H1 (cell line): ENCODE measurements at regions not wholly inside any gene's neighbourhood (a gene's known extent, or its start where the extent isn't known, plus 50 kb on each side); places are given as distances from the start of the nearest gene placed in this dataset.

Experiments
- EZH2 ChIP-seq: fragments of 200-600 bp; sonication (generic); IDR thresholded peaks from 2 replicates; pipeline ENCODE4 v1.7.1; 2012; ENCODE audit warnings: low read depth, mild to moderate bottlenecking, moderate library complexity, low read length, inconsistent platforms; ENCODE audit not compliant: severe bottlenecking
- KDM4A ChIP-seq: IDR thresholded peaks from one replicate; pipeline ENCODE4 v1.7.1; 2012; ENCODE audit warnings: low read depth, mild to moderate bottlenecking, moderate library complexity, low read length, inconsistent platforms; ENCODE audit not compliant: severe bottlenecking
- SP2 ChIP-seq: IDR thresholded peaks from 2 replicates; pipeline ENCODE4 v1.6.1; 2012; ENCODE audit warnings: mild to moderate bottlenecking, low read length, inconsistent platforms
- SRF ChIP-seq: IDR thresholded peaks from 2 replicates; pipeline ENCODE4 v1.6.1; 2011; ENCODE audit warnings: mild to moderate bottlenecking, low read depth, low read length, moderate library complexity
- TF ChIP-seq, protein P1 (sequence below): fragments of 300-600 bp; sonication (generic); IDR thresholded peaks from 2 replicates; pipeline ENCODE4 v1.7.1; 2012; ENCODE audit warnings: low read length, moderate library complexity, mild to moderate bottlenecking, inconsistent platforms; ENCODE audit not compliant: insufficient replicate concordance

DNA sequence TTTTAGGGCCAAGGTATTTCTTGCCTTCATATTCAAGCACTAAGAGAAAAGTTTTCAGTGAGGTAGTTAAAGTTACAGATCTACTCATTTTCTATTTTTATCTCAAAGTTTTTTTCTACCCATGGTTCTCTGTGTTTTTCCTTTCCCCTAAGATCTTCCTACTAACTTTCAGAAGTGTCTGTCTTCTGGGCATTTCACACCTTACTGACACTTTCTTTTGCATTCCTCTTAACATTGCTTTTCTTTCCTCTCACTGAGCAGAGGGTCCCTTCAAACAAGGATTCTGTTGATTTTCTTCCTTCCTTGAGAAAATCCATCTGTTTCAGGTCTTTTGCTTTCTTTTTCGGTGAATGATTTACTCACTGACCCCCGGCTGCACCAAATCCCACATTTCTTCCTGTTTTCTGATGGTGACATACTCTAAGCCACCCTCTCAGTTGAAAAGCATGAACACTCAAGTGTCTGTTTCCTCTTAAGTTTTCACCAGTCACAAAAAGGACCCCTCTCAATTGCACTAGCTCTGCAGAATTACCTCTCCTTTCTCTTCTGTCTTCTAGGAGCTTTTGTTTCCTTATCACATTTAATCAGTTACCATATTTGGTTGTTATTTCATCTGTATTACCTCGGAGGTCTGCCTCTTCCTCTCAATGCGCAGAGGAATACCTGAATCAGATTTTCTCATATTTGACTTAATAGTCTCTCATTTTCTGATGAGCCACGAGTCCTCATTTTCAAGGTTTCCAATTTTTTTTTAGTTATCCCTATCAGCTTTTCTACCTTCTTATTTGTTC lies 73.5 kb upstream of the RNF217 start (continued):
- TF ChIP-seq, protein P1, sequence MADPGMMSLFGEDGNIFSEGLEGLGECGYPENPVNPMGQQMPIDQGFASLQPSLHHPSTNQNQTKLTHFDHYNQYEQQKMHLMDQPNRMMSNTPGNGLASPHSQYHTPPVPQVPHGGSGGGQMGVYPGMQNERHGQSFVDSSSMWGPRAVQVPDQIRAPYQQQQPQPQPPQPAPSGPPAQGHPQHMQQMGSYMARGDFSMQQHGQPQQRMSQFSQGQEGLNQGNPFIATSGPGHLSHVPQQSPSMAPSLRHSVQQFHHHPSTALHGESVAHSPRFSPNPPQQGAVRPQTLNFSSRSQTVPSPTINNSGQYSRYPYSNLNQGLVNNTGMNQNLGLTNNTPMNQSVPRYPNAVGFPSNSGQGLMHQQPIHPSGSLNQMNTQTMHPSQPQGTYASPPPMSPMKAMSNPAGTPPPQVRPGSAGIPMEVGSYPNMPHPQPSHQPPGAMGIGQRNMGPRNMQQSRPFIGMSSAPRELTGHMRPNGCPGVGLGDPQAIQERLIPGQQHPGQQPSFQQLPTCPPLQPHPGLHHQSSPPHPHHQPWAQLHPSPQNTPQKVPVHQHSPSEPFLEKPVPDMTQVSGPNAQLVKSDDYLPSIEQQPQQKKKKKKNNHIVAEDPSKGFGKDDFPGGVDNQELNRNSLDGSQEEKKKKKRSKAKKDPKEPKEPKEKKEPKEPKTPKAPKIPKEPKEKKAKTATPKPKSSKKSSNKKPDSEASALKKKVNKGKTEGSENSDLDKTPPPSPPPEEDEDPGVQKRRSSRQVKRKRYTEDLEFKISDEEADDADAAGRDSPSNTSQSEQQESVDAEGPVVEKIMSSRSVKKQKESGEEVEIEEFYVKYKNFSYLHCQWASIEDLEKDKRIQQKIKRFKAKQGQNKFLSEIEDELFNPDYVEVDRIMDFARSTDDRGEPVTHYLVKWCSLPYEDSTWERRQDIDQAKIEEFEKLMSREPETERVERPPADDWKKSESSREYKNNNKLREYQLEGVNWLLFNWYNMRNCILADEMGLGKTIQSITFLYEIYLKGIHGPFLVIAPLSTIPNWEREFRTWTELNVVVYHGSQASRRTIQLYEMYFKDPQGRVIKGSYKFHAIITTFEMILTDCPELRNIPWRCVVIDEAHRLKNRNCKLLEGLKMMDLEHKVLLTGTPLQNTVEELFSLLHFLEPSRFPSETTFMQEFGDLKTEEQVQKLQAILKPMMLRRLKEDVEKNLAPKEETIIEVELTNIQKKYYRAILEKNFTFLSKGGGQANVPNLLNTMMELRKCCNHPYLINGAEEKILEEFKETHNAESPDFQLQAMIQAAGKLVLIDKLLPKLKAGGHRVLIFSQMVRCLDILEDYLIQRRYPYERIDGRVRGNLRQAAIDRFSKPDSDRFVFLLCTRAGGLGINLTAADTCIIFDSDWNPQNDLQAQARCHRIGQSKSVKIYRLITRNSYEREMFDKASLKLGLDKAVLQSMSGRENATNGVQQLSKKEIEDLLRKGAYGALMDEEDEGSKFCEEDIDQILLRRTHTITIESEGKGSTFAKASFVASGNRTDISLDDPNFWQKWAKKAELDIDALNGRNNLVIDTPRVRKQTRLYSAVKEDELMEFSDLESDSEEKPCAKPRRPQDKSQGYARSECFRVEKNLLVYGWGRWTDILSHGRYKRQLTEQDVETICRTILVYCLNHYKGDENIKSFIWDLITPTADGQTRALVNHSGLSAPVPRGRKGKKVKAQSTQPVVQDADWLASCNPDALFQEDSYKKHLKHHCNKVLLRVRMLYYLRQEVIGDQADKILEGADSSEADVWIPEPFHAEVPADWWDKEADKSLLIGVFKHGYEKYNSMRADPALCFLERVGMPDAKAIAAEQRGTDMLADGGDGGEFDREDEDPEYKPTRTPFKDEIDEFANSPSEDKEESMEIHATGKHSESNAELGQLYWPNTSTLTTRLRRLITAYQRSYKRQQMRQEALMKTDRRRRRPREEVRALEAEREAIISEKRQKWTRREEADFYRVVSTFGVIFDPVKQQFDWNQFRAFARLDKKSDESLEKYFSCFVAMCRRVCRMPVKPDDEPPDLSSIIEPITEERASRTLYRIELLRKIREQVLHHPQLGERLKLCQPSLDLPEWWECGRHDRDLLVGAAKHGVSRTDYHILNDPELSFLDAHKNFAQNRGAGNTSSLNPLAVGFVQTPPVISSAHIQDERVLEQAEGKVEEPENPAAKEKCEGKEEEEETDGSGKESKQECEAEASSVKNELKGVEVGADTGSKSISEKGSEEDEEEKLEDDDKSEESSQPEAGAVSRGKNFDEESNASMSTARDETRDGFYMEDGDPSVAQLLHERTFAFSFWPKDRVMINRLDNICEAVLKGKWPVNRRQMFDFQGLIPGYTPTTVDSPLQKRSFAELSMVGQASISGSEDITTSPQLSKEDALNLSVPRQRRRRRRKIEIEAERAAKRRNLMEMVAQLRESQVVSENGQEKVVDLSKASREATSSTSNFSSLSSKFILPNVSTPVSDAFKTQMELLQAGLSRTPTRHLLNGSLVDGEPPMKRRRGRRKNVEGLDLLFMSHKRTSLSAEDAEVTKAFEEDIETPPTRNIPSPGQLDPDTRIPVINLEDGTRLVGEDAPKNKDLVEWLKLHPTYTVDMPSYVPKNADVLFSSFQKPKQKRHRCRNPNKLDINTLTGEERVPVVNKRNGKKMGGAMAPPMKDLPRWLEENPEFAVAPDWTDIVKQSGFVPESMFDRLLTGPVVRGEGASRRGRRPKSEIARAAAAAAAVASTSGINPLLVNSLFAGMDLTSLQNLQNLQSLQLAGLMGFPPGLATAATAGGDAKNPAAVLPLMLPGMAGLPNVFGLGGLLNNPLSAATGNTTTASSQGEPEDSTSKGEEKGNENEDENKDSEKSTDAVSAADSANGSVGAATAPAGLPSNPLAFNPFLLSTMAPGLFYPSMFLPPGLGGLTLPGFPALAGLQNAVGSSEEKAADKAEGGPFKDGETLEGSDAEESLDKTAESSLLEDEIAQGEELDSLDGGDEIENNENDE, result no peak
- no peak for TF ChIP-seq KDM4A
- no peak for TF ChIP-seq SP2
- no peak for TF ChIP-seq EZH2
- TF ChIP-seq SRF, result no peak
